ENCODE measurements at regions not wholly inside any gene's neighbourhood (a gene's known extent, or its start where the extent isn't known, plus 50 kb on each side); places are given as distances from the start of the nearest gene placed in this dataset.
A peak's percentile ranks its signal among the peaks of the same experiment; 100 is the strongest.

DNA sequence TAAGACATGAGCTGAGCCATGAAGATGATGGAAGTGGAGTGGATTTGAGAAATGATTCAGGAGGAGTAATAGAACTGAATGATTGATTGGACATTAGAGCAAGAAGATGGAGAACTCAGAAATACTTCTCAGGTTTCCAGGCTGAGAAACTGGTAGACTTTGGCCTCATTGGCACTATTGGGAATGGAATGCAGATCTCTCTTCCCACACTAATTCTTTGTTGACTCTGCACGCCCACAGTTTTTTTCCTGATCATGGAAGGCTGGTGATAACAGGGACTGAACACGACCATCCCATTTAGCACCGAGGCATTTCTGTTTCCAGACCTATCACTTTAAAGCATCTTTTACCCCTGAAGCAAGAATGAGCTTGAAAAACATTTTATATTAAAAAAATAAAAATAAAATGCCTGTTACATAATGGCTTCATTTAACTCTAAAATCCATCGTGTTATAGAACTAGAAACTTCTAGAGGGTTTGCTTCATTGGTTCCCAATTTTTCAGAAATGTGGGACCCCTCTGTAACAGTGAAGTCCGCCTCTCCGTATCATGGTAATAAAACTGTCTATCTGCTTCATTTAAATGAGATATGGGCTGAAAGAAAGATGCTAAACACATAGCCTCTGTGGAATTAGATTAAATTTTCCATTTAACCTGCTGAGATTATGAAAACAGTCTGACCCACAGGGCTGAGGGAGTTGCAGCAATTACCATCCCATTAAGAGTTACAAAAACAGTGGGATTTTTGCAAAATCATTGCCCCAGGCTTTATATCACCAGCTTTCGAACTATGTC is 562.0 kb upstream of the CFAP20DC start:
- TF ChIP-seq POLR2AphosphoS5 (IDR thresholded peaks at IDR 0.05; ENCODE audit: low read depth, low read length), result no peak
- TF ChIP-seq, protein P1, sequence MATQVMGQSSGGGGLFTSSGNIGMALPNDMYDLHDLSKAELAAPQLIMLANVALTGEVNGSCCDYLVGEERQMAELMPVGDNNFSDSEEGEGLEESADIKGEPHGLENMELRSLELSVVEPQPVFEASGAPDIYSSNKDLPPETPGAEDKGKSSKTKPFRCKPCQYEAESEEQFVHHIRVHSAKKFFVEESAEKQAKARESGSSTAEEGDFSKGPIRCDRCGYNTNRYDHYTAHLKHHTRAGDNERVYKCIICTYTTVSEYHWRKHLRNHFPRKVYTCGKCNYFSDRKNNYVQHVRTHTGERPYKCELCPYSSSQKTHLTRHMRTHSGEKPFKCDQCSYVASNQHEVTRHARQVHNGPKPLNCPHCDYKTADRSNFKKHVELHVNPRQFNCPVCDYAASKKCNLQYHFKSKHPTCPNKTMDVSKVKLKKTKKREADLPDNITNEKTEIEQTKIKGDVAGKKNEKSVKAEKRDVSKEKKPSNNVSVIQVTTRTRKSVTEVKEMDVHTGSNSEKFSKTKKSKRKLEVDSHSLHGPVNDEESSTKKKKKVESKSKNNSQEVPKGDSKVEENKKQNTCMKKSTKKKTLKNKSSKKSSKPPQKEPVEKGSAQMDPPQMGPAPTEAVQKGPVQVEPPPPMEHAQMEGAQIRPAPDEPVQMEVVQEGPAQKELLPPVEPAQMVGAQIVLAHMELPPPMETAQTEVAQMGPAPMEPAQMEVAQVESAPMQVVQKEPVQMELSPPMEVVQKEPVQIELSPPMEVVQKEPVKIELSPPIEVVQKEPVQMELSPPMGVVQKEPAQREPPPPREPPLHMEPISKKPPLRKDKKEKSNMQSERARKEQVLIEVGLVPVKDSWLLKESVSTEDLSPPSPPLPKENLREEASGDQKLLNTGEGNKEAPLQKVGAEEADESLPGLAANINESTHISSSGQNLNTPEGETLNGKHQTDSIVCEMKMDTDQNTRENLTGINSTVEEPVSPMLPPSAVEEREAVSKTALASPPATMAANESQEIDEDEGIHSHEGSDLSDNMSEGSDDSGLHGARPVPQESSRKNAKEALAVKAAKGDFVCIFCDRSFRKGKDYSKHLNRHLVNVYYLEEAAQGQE (IDR thresholded peaks at IDR 0.05; ENCODE audit: insufficient read depth in 1 of 2, low read depth in 2 of 2, low read length in 2 of 2), result no peak
- TF ChIP-seq SIN3A (IDR thresholded peaks at IDR 0.05; ENCODE audit: borderline replicate concordance, insufficient read depth, low read length), result no peak
- TF ChIP-seq FOXP2 (optimal IDR thresholded peaks at IDR 0.05; ENCODE audit: borderline replicate concordance, extremely low read depth, extremely low read length, insufficient read depth), result no peak
- TF ChIP-seq TAF1 (IDR thresholded peaks at IDR 0.05; ENCODE audit: borderline replicate concordance, insufficient read depth, low read length), result no peak

DNA sequence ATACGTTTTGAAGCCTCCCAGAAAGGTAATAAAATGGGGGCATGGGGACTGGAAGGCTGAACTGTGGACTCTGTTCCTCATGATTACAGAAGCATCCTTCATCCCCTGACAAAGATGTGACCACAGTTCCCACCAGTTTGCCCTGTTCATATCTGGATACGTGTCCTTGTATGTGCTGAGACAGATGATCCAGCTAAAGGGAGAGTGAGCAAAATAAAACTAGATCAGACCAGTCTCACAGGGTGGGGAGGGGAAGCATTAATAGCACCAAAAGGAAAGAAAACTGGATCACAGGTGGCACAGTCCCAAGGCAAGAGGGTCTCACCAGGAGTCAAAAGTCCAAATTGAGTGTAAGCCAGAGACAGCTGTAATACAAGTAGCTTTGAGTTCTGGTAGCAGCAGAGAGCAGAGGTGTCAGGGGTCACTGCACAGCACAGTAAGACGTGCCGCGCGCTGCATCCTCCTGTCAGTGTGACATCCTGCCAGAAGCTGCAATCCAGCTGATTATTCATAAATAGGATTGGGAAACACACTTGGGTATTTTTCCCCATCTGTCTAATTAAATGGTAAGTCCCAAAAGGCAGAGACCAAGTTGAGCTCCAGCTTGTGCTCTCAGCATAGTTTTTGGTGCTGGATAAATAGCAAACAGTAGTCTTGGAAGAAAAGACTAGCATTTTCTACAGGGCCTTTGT is 560.0 kb upstream of the CFAP20DC start:
- TF ChIP-seq TAF1 (IDR thresholded peaks at IDR 0.05; ENCODE audit: borderline replicate concordance, insufficient read depth, low read length), result no peak
- no peak for TF ChIP-seq SIN3A (IDR thresholded peaks at IDR 0.05; ENCODE audit: borderline replicate concordance, insufficient read depth, low read length)
- TF ChIP-seq POLR2AphosphoS5 (IDR thresholded peaks at IDR 0.05; ENCODE audit: low read depth, low read length), result no peak
- TF ChIP-seq, protein P1 (IDR thresholded peaks at IDR 0.05; ENCODE audit: insufficient read depth in 1 of 2, low read depth in 2 of 2, low read length in 2 of 2), result no peak
- TF ChIP-seq FOXP2 (optimal IDR thresholded peaks at IDR 0.05; ENCODE audit: borderline replicate concordance, extremely low read depth, extremely low read length, insufficient read depth), result peak; percentile 86

DNA sequence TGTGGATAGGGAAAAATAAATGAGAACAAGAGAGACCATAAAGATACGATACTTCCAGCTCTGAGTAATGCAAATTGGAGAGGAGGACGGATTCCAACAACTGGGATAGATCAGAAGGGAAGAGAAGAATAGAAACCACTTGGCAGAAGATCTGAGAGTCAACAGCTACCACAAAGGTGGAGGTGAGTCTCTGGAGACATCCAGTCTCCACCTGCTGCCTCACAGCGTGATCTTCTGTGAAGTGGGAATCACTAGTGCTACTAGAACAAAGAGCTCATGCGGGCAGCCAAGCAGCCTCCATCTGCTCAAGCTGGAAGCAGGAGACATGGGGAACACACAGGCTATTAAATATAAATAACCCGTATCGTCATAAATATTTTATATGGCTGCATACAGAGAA is 558.5 kb upstream of the CFAP20DC start:
- TF ChIP-seq SIN3A (IDR thresholded peaks at IDR 0.05; ENCODE audit: borderline replicate concordance, insufficient read depth, low read length) (no peak), TAF1 (IDR thresholded peaks at IDR 0.05; ENCODE audit: borderline replicate concordance, insufficient read depth, low read length) (no peak), FOXP2 (optimal IDR thresholded peaks at IDR 0.05; ENCODE audit: borderline replicate concordance, extremely low read depth, extremely low read length, insufficient read depth) (no peak), POLR2AphosphoS5 (IDR thresholded peaks at IDR 0.05; ENCODE audit: low read depth, low read length) (no peak)
- TF ChIP-seq, protein P1 (IDR thresholded peaks at IDR 0.05; ENCODE audit: insufficient read depth in 1 of 2, low read depth in 2 of 2, low read length in 2 of 2), result no peak

DNA sequence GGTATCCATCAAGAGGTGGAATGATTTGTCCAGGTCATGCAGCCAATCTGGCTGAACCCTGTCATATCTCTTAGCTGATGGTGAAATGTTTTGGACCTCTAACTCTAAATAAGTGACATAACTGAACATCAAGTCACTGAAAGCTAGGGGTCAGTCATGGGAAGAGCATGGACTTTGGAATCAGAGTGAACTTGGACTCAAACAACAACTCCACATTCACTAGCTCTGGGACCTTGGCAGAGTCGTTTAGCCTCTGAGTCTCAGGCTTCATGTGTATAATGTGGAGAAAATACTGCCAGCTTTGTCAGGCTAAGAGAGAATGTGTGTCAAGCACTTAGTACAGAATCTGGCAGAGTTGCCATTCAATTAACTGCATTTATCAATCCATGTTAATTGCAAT is 557.8 kb upstream of the CFAP20DC start:
- TF ChIP-seq TAF1 (IDR thresholded peaks at IDR 0.05; ENCODE audit: borderline replicate concordance, insufficient read depth, low read length) (no peak), FOXP2 (optimal IDR thresholded peaks at IDR 0.05; ENCODE audit: borderline replicate concordance, extremely low read depth, extremely low read length, insufficient read depth) (no peak), SIN3A (IDR thresholded peaks at IDR 0.05; ENCODE audit: borderline replicate concordance, insufficient read depth, low read length) (no peak), POLR2AphosphoS5 (IDR thresholded peaks at IDR 0.05; ENCODE audit: low read depth, low read length) (no peak)
- TF ChIP-seq, protein P1 (IDR thresholded peaks at IDR 0.05; ENCODE audit: insufficient read depth in 1 of 2, low read depth in 2 of 2, low read length in 2 of 2), result no peak
